GM10847 (cell line): ENCODE measurements at regions not wholly inside any gene's neighbourhood (a gene's known extent, or its start where the extent isn't known, plus 50 kb on each side); places are given as distances from the start of the nearest gene placed in this dataset.

Source experiments
- POLR2A ChIP-seq: IDR thresholded peaks from 2 replicates; pipeline ENCODE4 v1.6.1; 2011; ENCODE audit not compliant: insufficient read length; ENCODE audit errors: extremely low read depth

DNA sequence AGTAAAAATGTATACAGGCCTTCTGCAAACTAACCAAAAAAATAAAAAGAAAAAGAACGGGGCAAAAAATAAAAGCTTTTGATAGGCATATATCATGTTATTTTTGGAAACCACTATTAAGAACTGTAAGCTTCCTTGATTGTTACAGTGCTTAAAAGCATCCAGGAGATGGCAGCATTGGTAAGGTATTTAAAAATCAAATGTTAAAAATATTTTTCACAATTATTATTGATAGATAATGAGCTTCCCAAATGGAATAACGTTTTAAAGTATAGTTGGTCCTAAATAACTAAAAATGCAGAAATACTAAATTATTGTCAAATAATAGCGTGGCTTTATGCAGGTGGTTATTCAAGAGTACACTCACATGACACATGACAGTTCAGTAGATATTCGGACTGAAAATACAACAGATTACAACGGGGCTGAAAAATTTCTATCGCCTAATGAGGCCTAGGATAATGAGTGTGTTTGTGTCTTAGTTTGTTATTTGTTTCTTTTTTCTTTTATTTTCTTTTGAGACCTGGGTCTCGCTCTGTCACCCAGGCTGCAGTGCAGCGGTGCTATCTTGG lies 127.2 kb upstream of the ATF7IP start:
- TF ChIP-seq POLR2A: no peak

DNA sequence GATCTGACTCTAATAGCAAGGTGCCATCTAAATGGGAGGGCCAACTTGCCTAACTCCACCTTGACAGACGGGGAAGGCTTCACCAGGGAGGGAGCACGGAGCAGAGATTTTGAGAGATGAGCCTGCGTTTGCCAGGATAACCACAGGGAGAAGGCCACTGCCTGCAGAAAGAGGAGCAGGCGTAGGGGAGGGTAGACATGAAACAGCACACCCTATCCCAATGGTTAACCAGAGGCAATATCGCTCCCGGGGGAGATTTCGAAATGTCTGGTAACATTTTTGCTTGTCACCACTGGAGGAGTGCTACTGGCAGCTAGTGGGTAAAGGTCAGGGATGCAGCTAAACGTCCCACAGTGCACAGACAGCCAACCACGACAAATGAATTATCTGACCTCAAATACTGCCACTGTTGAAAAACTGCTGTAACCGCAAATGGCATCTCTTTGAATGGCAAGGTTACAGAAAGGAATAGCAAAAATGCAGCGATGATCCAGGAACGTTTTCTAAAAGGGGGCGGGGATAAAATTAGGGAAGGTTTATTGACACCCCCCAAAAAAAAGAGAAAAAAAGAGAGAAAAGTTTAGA lies 126.0 kb upstream of the ATF7IP start:
- no peak for TF ChIP-seq POLR2A

- TF ChIP-seq POLR2A: no peak
Observed at GRCh38 chr12:14239935-14240872, 125.3 kb upstream of the ATF7IP start.

- no peak for TF ChIP-seq POLR2A
Observed at GRCh38 chr12:14240873-14241220, 124.6 kb upstream of the ATF7IP start.

DNA sequence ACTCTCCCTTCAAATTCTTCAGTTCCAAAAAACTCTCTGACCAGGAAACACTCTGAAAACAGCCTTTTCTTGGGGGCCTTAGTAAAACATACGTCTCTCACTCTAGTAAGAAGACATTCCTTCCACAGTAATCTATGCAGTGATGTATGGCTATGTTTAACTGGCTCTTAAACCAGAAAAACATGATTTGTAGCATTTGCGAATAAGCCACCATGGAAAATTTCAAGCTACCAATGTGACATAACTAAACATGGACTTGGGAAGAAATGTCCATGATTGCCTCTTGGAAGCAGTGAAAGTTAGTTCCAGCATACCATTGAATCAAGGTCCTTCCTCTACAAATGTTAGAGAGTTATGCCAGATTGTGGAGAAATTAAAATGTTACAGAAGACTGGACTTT lies 121.5 kb upstream of the ATF7IP start:
- no peak for TF ChIP-seq POLR2A

DNA sequence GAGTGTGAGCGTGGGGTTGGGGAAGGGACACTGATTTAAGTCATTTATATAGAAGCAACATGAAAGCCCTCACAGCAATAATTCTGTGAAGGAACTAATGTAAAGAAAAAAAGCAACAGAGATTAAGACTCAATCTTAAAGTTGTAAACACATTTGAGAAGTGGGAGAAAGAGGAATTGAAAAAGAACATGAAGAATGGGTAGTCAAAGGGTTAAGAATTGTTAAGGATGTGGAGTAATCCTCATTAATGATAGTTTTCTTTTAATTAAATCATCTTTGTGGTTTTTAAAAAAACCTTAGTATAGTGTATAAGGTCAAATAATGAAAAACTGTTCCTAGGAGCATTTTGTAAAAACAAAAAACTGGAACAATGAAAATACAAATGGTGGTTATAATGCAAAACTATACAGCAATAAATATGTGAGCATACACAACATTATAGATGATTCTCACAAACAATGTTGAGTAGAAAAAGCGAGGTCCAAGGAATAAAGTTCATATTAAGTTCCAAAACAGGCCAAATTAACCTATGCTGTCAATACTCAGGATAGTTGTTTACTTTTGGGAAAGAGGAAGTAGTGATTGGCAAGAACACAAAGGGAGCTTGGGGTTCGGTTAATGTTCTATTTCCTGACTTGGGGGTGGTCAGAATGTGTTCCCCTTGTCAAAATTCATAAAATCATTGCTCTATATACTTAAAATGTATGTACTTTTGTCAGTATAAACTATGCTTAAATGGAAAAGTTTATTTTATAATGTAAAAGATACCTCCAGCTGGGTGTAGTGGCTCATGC lies 120.4 kb upstream of the ATF7IP start:
- no peak for TF ChIP-seq POLR2A

GRCh38 chr12:14247166-14247565 lies 118.3 kb upstream of the ATF7IP start:
- no peak for TF ChIP-seq POLR2A

GRCh38 chr12:14249368-14249767 lies 116.1 kb upstream of the ATF7IP start:
- TF ChIP-seq POLR2A: no peak

- no peak for TF ChIP-seq POLR2A
Observed at GRCh38 chr12:14252697-14253096, 112.8 kb upstream of the ATF7IP start.

DNA sequence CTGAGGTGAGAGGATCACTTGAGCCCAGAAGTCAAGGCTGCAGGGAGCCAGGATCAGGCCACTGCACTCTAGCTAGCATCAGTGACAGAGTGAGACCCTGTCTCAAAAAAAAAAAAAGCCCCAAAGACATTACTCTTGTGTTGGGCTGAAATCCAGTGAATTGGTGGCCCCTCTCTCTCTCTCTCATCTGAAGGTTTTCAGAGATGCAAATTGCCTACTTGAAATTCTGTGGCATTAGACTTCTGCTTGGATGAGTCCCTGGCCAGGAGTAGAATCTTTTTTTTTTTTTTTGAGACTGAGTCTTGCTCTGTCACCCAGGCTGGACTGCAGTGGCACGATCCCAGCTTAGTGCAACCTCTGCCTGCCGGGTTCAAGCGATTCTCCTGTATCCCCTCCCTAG lies 112.0 kb upstream of the ATF7IP start:
- no peak for TF ChIP-seq POLR2A

- TF ChIP-seq POLR2A: no peak
Observed at GRCh38 chr12:14254781-14255180, 110.7 kb upstream of the ATF7IP start.

- TF ChIP-seq POLR2A: no peak
Observed at GRCh38 chr12:14256121-14256520, 109.4 kb upstream of the ATF7IP start.

DNA sequence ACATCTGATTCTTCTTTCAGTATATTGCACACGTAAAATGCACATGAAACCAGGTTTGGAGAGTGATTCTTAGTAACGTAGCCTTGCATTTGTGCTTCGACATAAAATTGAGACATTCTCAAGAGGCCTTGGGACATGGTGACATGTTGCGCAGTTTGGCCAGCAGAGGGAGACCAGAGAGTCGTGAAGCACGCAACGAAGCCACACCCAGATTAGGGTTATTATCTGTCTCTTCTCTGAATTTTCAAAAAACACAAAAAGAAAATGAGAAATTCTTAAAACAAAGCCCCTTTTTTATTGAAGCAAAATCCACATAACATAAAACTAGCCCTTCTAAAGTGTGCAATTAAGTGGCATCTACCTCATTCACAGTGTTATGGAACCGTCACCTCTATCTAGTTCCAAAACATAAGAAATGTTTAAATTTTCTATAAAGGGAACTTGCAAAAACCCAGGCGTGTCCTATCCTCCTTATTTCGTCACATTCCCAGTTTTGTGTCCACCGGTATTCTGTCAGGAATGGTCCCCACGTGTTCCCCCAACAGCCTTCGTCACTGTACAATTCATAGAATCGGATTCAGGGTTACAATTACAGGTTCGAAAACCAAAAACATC lies 108.8 kb upstream of the ATF7IP start:
- no peak for TF ChIP-seq POLR2A

GRCh38 chr12:14257303-14257733 lies 108.2 kb upstream of the ATF7IP start:
- TF ChIP-seq POLR2A: no peak
